ENCODE measurements at regions not wholly inside any gene's neighbourhood (a gene's known extent, or its start where the extent isn't known, plus 50 kb on each side); places are given as distances from the start of the nearest gene placed in this dataset.
"Not testable (repeated sequence)": the region's sequence is repeated elsewhere in the genome, so short reads cannot be mapped to it uniquely, and the experiment has no call there.

GRCh38 chr7:56375173-56375572 is 259.0 kb upstream of the NUPR2 start:
- Histone ChIP-seq H2BK15ac (ENCODE audit: low read depth, low read length) (no peak overlapping the region), H3K4ac (ENCODE audit: low read depth, low read length) (no peak overlapping the region), H3K18ac (ENCODE audit: low read depth, low read length) (no peak overlapping the region), H4K20me1 (ENCODE audit: insufficient read depth, low read length) (no peaks in the 10 kb centered on the region), H2AFZ (replicated peaks; ENCODE audit: low read length, poor library complexity) (no peak overlapping the region), H3K9me1 (ENCODE audit: insufficient read depth, low read length) (no peaks in the 10 kb centered on the region), H3K14ac (replicated peaks; ENCODE audit: low read depth, low read length) (no peak overlapping the region), H4K5ac (ENCODE audit: low read depth, low read length) (no peak overlapping the region), H3K4me3 (ENCODE audit: insufficient read depth, low read depth, low read length) (no peak overlapping the region), H3K23ac (ENCODE audit: low read depth, low read length) (no peak overlapping the region), H3K9ac (ENCODE audit: low read depth, low read length) (no peak overlapping the region), H3K9me3 (ENCODE audit: control insufficient read depth, insufficient read depth, low read length) (peaks cover 3% of the 10 kb centered on the region; the same call in 1 of the 2 replicates), H2AK9ac (replicated peaks; ENCODE audit: low read depth, low read length, poor library complexity) (no peak overlapping the region), H3K27me3 (ENCODE audit: control insufficient read depth, insufficient read depth, low read length) (no peaks in the 10 kb centered on the region), H3K4me1 (ENCODE audit: control insufficient read depth, insufficient read depth, low read length) (no peaks in the 10 kb centered on the region), H2BK120ac (ENCODE audit: low read depth, low read length) (no peak overlapping the region), H3K79me1 (ENCODE audit: low read depth in 1 of 2, low read length in 2 of 2) (no peaks in the 10 kb centered on the region), H2BK5ac (ENCODE audit: low read depth, low read length, poor library complexity, severe bottlenecking) (no peak overlapping the region), H2AK5ac (ENCODE audit: low read depth, low read length) (no peak overlapping the region), H4K8ac (ENCODE audit: low read depth in 2 of 2, low read length in 2 of 2) (no peak overlapping the region), H3K56ac (ENCODE audit: extremely low read depth, insufficient read depth, low read length) (no peak overlapping the region), H3K4me2 (ENCODE audit: low read depth, low read length) (no peak overlapping the region), H2BK20ac (ENCODE audit: low read depth, low read length) (no peak overlapping the region), H3K27ac (ENCODE audit: insufficient read depth, low read length) (no peak overlapping the region), H4K91ac (ENCODE audit: insufficient read depth, low read depth, low read length) (no peak overlapping the region), H3K36me3 (ENCODE audit: control insufficient read depth, insufficient read depth, low read length) (no peaks in the 10 kb centered on the region)
- ChIA-PET CTCF (no interaction called here), POLR2A (ENCODE audit: unreplicated experiment) (no interaction called here)
- TF ChIP-seq CEBPB (IDR thresholded peaks at IDR 0.05; ENCODE audit: low read depth, low read length) (no peak), RAD21 (IDR thresholded peaks at IDR 0.05; ENCODE audit: low read length) (no peak), FOS (IDR thresholded peaks at IDR 0.05; ENCODE audit: low read depth, low read length) (no peak), CTCF (conservative IDR thresholded peaks at IDR 0.05; ENCODE audit: low read depth, low read length) (no peak), BHLHE40 (IDR thresholded peaks at IDR 0.05; ENCODE audit: low read depth, low read length) (no peak), MAFK (IDR thresholded peaks at IDR 0.05; ENCODE audit: low read depth, low read length) (no peak), RCOR1 (IDR thresholded peaks at IDR 0.05; ENCODE audit: insufficient replicate concordance, low read length) (no peak), POLR2A (IDR thresholded peaks at IDR 0.05; ENCODE audit: low read depth, low read length) (no peak), SMC3 (IDR thresholded peaks at IDR 0.05; ENCODE audit: low read depth, low read length) (no peak), NFE2L2 (IDR thresholded peaks at IDR 0.05; ENCODE audit: low read depth, low read length) (no peak)
- dilution Hi-C loops (cut with HindIII; ENCODE audit: low sequenced_read_pairs, unreplicated experiment) (no loop called here), in situ Hi-C loops (cut with MboI; ENCODE audit: low sequenced_read_pairs) (no loop called here), intact Hi-C loops (cut with micrococcal nuclease) (no loop called here)
- DNase-seq (no peak), ATAC-seq (ENCODE audit: low read depth) (no peak)
- BruUV-seq (replicated peaks) = no TSS peak
- WGBS, 2 experiments (ENCODE audit: extremely low coverage in 2 of 2, insufficient read length in 1 of 2) = 92% methylated on average over 6 of the region's 18 CpGs; no CpG with 5 or more reads in 1 of the 2 experiments

GRCh38 chr7:56374666-56375065 is 258.4 kb upstream of the NUPR2 start:
- H2BK5ac ChIP-seq (ENCODE audit: low read depth, low read length, poor library complexity, severe bottlenecking); dilution Hi-C loops (cut with HindIII; ENCODE audit: low sequenced_read_pairs, unreplicated experiment); H2BK15ac ChIP-seq (ENCODE audit: low read depth, low read length); ATAC-seq (ENCODE audit: low read depth); H4K8ac ChIP-seq (ENCODE audit: low read depth in 2 of 2, low read length in 2 of 2); H3K36me3 ChIP-seq (ENCODE audit: control insufficient read depth, insufficient read depth, low read length); H4K20me1 ChIP-seq (ENCODE audit: insufficient read depth, low read length); H2BK120ac ChIP-seq (ENCODE audit: low read depth, low read length); H3K9ac ChIP-seq (ENCODE audit: low read depth, low read length); intact Hi-C loops (cut with micrococcal nuclease); H3K4ac ChIP-seq (ENCODE audit: low read depth, low read length); H3K56ac ChIP-seq (ENCODE audit: extremely low read depth, insufficient read depth, low read length); H3K4me3 ChIP-seq (ENCODE audit: insufficient read depth, low read depth, low read length); DNase-seq; H4K5ac ChIP-seq (ENCODE audit: low read depth, low read length); H3K14ac ChIP-seq (replicated peaks; ENCODE audit: low read depth, low read length); H2AK5ac ChIP-seq (ENCODE audit: low read depth, low read length); H3K27ac ChIP-seq (ENCODE audit: insufficient read depth, low read length); H2BK20ac ChIP-seq (ENCODE audit: low read depth, low read length); H3K9me3 ChIP-seq (ENCODE audit: control insufficient read depth, insufficient read depth, low read length); H3K79me1 ChIP-seq (ENCODE audit: low read depth in 1 of 2, low read length in 2 of 2); H3K18ac ChIP-seq (ENCODE audit: low read depth, low read length); H2AK9ac ChIP-seq (replicated peaks; ENCODE audit: low read depth, low read length, poor library complexity); CTCF ChIA-PET; H3K23ac ChIP-seq (ENCODE audit: low read depth, low read length); H3K4me2 ChIP-seq (ENCODE audit: low read depth, low read length); H3K27me3 ChIP-seq (ENCODE audit: control insufficient read depth, insufficient read depth, low read length); H3K4me1 ChIP-seq (ENCODE audit: control insufficient read depth, insufficient read depth, low read length); POLR2A ChIA-PET (ENCODE audit: unreplicated experiment); BruUV-seq (replicated peaks); H3K9me1 ChIP-seq (ENCODE audit: insufficient read depth, low read length); in situ Hi-C loops (cut with MboI; ENCODE audit: low sequenced_read_pairs); H2AFZ ChIP-seq (replicated peaks; ENCODE audit: low read length, poor library complexity); H4K91ac ChIP-seq (ENCODE audit: insufficient read depth, low read depth, low read length): not testable (repeated sequence)
- 80% methylated on average over 9 of the region's 25 CpGs; no CpG with 5 or more reads in 1 of the 2 experiments for WGBS, 2 experiments (ENCODE audit: extremely low coverage in 2 of 2, insufficient read length in 1 of 2)
